WTC11 (cell line): ENCODE measurements at regions not wholly inside any gene's neighbourhood (a gene's known extent, or its start where the extent isn't known, plus 50 kb on each side); places are given as distances from the start of the nearest gene placed in this dataset.

Source experiments
- ATAC-seq: fragments of 200-7000 bp; cut with Tn5 transposase; 2 replicates; pipeline ENCODE4 v1.10.0; 2021; ENCODE audit warnings: mild to moderate bottlenecking, moderate library complexity
- CTCF ChIA-PET: fragments of 300-600 bp; sonication (Branson Sonifier 250); formaldehyde crosslinking; loops from one replicate; lab custom pipeline; 2021; ENCODE audit warnings: antibody characterized with exemption; lab: Charles Lee
- POLR2A ChIA-PET: fragments of 350-600 bp; sonication (Branson Sonifier 250); formaldehyde crosslinking; loops from one replicate; lab custom pipeline; 2021; ENCODE audit warnings: antibody characterized with exemption; lab: Charles Lee
- DNase-seq: peaks from one replicate; pipeline ENCODE4 v3.0.0; 2021; ENCODE audit warnings: low spot score
- H3K27ac Mint-ChIP-seq: 2 replicates; pipeline ENCODE4 v1.8.0; 2021; ENCODE audit warnings: mixed read lengths
- H3K27me3 Mint-ChIP-seq: 2 replicates; pipeline ENCODE4 v1.8.0; 2021; ENCODE audit warnings: low read depth, mild to moderate bottlenecking, moderate library complexity, mixed read lengths
- H3K36me3 Mint-ChIP-seq: 2 replicates; pipeline ENCODE4 v1.8.0; 2021; ENCODE audit warnings: mixed read lengths
- H3K4me1 Mint-ChIP-seq: 2 replicates; pipeline ENCODE4 v1.8.0; 2022; ENCODE audit warnings: mixed read lengths
- H3K4me3 Mint-ChIP-seq: 2 replicates; pipeline ENCODE4 v1.8.0; 2021; ENCODE audit warnings: mild to moderate bottlenecking, moderate library complexity, mixed read lengths
- H3K9me3 Mint-ChIP-seq: 2 replicates; pipeline ENCODE4 v1.8.0; 2021; ENCODE audit warnings: mixed read lengths
- CBFB ChIP-seq: sonication (generic); formaldehyde crosslinking; IDR thresholded peaks from 2 replicates; pipeline ENCODE4 v1.8.1; 2022; ENCODE audit warnings: mild to moderate bottlenecking, low read depth, missing genetic modification reagents
- ELF4 ChIP-seq: sonication (generic); formaldehyde crosslinking; IDR thresholded peaks from 2 replicates; pipeline ENCODE4 v1.8.1; 2022; ENCODE audit warnings: low read depth, mild to moderate bottlenecking, moderate library complexity, missing genetic modification reagents
- EMX1 ChIP-seq: fragments of 250-450 bp; sonication (Bioruptor Pico); IDR thresholded peaks from 2 replicates; pipeline ENCODE4 v1.8.0; 2021; ENCODE audit warnings: mild to moderate bottlenecking
- ETV6 ChIP-seq: sonication (generic); formaldehyde crosslinking; IDR thresholded peaks from 2 replicates; pipeline ENCODE4 v1.8.1; 2022; ENCODE audit warnings: mild to moderate bottlenecking, missing genetic modification reagents
- FOXK1 ChIP-seq: sonication (generic); formaldehyde crosslinking; IDR thresholded peaks from 2 replicates; pipeline ENCODE4 v1.8.0; 2022; ENCODE audit warnings: mild to moderate bottlenecking, moderate library complexity, missing genetic modification reagents
- FOXP1 ChIP-seq: sonication (generic); formaldehyde crosslinking; IDR thresholded peaks from 2 replicates; pipeline ENCODE4 v1.8.0; 2022; ENCODE audit warnings: missing genetic modification reagents, mild to moderate bottlenecking, moderate library complexity, borderline replicate concordance
- GTF2I ChIP-seq: fragments of 250-450 bp; sonication (Bioruptor Pico); conservative IDR thresholded peaks from 2 replicates; pipeline ENCODE4 v1.4.0; 2021; ENCODE audit warnings: mild to moderate bottlenecking
- JUN ChIP-seq: sonication (generic); formaldehyde crosslinking; IDR thresholded peaks from 2 replicates; pipeline ENCODE4 v1.8.0; 2023; ENCODE audit warnings: mild to moderate bottlenecking, missing genetic modification reagents
- KAT7 ChIP-seq: sonication (generic); formaldehyde crosslinking; IDR thresholded peaks from 2 replicates; pipeline ENCODE4 v1.8.1; 2023; ENCODE audit warnings: missing genetic modification reagents, mild to moderate bottlenecking, borderline replicate concordance
- MXD4 ChIP-seq: fragments of 250-450 bp; sonication (Bioruptor Pico); IDR thresholded peaks from 2 replicates; pipeline ENCODE4 v1.8.0; 2021; ENCODE audit warnings: mild to moderate bottlenecking, moderate library complexity, borderline replicate concordance
- NFATC4 ChIP-seq: fragments of 250-450 bp; sonication (Bioruptor Pico); IDR thresholded peaks from 2 replicates; pipeline ENCODE4 v1.9.0; 2021; ENCODE audit warnings: mild to moderate bottlenecking
- NFE2L1 ChIP-seq: sonication (generic); formaldehyde crosslinking; IDR thresholded peaks from 2 replicates; pipeline ENCODE4 v1.8.1; 2023; ENCODE audit warnings: missing genetic modification reagents
- PRRX2 ChIP-seq: fragments of 250-450 bp; sonication (Bioruptor Pico); IDR thresholded peaks from 2 replicates; pipeline ENCODE4 v1.8.0; 2021; ENCODE audit warnings: mild to moderate bottlenecking
- TCF7 ChIP-seq: sonication (generic); formaldehyde crosslinking; IDR thresholded peaks from 2 replicates; pipeline ENCODE4 v1.8.0; 2022; ENCODE audit warnings: mild to moderate bottlenecking, low read depth, missing genetic modification reagents, moderate library complexity
- TP53 ChIP-seq: sonication (generic); formaldehyde crosslinking; IDR thresholded peaks from 2 replicates; pipeline ENCODE4 v1.8.1; 2023; ENCODE audit warnings: mild to moderate bottlenecking, missing genetic modification reagents
- ZNF263 ChIP-seq: sonication (generic); formaldehyde crosslinking; IDR thresholded peaks from 2 replicates; pipeline ENCODE4 v1.8.1; 2022; ENCODE audit warnings: low read depth, mild to moderate bottlenecking, moderate library complexity, missing genetic modification reagents
- ZNF416 ChIP-seq: fragments of 250-450 bp; sonication (Bioruptor Pico); IDR thresholded peaks from 2 replicates; pipeline ENCODE4 v1.9.0; 2021; ENCODE audit warnings: mild to moderate bottlenecking, inconsistent platforms
- TF ChIP-seq, protein P1 (sequence below): sonication (generic); formaldehyde crosslinking; IDR thresholded peaks from 2 replicates; pipeline ENCODE4 v1.8.1; 2023; ENCODE audit warnings: mild to moderate bottlenecking, missing genetic modification reagents
- TF ChIP-seq, protein P2 (sequence below): sonication (generic); formaldehyde crosslinking; conservative IDR thresholded peaks from 2 replicates; pipeline ENCODE4 v1.8.1; 2022; ENCODE audit warnings: mild to moderate bottlenecking, missing genetic modification reagents
- TF ChIP-seq, protein P3 (sequence below): sonication (generic); formaldehyde crosslinking; IDR thresholded peaks from 2 replicates; pipeline ENCODE4 v1.8.1; 2023; ENCODE audit warnings: mild to moderate bottlenecking, missing genetic modification reagents, moderate library complexity
- TF ChIP-seq, protein P4 (sequence below): sonication (generic); formaldehyde crosslinking; IDR thresholded peaks from 2 replicates; pipeline ENCODE4 v1.8.0; 2022; ENCODE audit warnings: missing genetic modification reagents

DNA sequence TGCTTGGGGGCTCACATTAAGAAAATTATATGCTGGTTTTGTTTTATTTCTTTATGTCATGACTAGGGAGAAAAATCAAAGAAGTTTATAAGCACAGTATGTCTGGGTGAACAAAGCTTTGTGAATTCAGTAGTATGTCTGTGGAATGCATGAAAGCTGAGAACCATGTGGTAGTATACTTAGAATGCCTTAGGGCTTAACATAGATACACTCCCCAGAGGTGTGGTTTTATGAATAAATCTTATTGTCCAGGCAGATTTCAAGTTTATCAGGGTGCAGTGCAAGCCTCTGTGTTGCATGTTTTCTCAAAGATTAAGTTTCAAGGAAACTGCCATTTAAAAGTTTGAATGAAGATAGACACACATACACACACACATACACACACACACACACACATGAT lies 620.5 kb downstream of the CDY2B start:
- no peaks in the 10 kb centered on the region; the same call in 1 of the 2 replicates for H3K36me3 Mint-ChIP-seq
- ChIA-PET POLR2A (no interaction called here), CTCF (no interaction called here)
- no peak overlapping the region for H3K4me3 Mint-ChIP-seq
- ATAC-seq (no peak), DNase-seq (no peak)
- peaks cover 3% of the 10 kb centered on the region; the same call in 1 of the 2 replicates for H3K4me1 Mint-ChIP-seq
- H3K27ac Mint-ChIP-seq, result no peak overlapping the region
- TF ChIP-seq GTF2I (no peak), MXD4 (CRISPR knock-in tag) (no peak), ZNF263 (no peak), EMX1 (CRISPR knock-in tag) (no peak), TCF7 (CRISPR knock-in tag) (no peak), KAT7 (CRISPR knock-in tag) (no peak), CBFB (CRISPR knock-in tag) (no peak), ETV6 (CRISPR knock-in tag) (no peak), ELF4 (CRISPR knock-in tag) (no peak), FOXP1 (CRISPR knock-in tag) (no peak), NFATC4 (no peak)
- TF ChIP-seq, protein P1, sequence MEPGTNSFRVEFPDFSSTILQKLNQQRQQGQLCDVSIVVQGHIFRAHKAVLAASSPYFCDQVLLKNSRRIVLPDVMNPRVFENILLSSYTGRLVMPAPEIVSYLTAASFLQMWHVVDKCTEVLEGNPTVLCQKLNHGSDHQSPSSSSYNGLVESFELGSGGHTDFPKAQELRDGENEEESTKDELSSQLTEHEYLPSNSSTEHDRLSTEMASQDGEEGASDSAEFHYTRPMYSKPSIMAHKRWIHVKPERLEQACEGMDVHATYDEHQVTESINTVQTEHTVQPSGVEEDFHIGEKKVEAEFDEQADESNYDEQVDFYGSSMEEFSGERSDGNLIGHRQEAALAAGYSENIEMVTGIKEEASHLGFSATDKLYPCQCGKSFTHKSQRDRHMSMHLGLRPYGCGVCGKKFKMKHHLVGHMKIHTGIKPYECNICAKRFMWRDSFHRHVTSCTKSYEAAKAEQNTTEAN (CRISPR knock-in tag), result no peak
- TF ChIP-seq, protein P2, sequence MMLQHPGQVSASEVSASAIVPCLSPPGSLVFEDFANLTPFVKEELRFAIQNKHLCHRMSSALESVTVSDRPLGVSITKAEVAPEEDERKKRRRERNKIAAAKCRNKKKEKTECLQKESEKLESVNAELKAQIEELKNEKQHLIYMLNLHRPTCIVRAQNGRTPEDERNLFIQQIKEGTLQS (CRISPR knock-in tag), result no peak
- TF ChIP-seq, protein P3, sequence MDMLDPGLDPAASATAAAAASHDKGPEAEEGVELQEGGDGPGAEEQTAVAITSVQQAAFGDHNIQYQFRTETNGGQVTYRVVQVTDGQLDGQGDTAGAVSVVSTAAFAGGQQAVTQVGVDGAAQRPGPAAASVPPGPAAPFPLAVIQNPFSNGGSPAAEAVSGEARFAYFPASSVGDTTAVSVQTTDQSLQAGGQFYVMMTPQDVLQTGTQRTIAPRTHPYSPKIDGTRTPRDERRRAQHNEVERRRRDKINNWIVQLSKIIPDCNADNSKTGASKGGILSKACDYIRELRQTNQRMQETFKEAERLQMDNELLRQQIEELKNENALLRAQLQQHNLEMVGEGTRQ (CRISPR knock-in tag), result no peak
- H3K9me3 Mint-ChIP-seq, result no peaks in the 10 kb centered on the region
- H3K27me3 Mint-ChIP-seq, result no peaks in the 10 kb centered on the region

DNA sequence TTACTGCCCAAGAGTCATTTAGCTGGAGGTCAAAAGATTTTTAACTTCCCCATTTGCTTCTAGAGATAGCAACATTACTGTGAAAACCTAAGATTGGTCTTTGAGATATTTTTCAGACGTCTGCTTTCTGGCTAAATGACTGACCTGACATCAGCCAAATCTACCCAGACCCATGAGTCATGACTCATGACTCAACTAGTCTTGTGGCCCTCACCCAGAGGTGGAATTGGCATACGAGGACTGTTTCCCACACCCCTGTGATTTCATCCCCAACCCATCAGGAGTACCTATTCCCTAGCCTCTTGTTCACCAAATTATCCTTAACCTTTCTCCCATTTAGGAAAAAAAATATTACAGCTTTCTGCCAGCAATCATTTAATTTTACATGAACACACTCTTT lies 641.6 kb downstream of the CDY2B start:
- Mint-ChIP-seq H3K27me3 (peaks cover 3% of the 10 kb centered on the region; the same call in 1 of the 2 replicates), H3K9me3 (peaks cover 25% of the 10 kb centered on the region), H3K4me3 (no peak overlapping the region), H3K27ac (no peak overlapping the region), H3K4me1 (peaks cover 33% of the 10 kb centered on the region), H3K36me3 (peaks cover 18% of the 10 kb centered on the region)
- ChIA-PET POLR2A (no interaction called here), CTCF (no interaction called here)
- TF ChIP-seq TP53 (no peak), ELF4 (CRISPR knock-in tag) (no peak), NFE2L1 (no peak), PRRX2 (CRISPR knock-in tag) (no peak)
- ATAC-seq, result no peak
- DNase-seq, result no peak

DNA sequence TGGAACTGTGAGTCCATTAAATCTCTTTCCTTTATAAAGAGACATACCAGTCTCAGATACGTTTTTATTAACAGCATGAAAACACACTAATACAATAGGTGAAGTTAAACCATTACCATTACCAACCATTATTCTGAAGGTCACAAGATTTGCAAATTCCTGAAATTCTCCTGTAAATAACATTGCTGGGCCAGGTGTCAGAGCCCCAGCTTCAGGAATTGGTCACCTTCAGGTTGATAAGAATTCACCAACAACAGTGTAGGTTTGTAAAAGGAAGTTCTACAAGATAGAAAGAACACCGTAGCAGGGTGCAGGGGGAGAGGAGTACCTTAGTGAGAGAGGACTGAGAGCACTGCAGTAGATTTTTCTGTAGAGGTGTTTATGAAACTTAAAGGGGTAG lies 644.3 kb downstream of the CDY2B start:
- DNase-seq (no peak), ATAC-seq (peak; percentile 59)
- CTCF ChIA-PET, result no interaction called here
- TF ChIP-seq MXD4 (CRISPR knock-in tag) (no peak), ZNF416 (no peak), FOXK1 (CRISPR knock-in tag) (no peak), JUN (CRISPR knock-in tag) (no peak)
- TF ChIP-seq, protein P3 (CRISPR knock-in tag), result no peak
- TF ChIP-seq, protein P4, sequence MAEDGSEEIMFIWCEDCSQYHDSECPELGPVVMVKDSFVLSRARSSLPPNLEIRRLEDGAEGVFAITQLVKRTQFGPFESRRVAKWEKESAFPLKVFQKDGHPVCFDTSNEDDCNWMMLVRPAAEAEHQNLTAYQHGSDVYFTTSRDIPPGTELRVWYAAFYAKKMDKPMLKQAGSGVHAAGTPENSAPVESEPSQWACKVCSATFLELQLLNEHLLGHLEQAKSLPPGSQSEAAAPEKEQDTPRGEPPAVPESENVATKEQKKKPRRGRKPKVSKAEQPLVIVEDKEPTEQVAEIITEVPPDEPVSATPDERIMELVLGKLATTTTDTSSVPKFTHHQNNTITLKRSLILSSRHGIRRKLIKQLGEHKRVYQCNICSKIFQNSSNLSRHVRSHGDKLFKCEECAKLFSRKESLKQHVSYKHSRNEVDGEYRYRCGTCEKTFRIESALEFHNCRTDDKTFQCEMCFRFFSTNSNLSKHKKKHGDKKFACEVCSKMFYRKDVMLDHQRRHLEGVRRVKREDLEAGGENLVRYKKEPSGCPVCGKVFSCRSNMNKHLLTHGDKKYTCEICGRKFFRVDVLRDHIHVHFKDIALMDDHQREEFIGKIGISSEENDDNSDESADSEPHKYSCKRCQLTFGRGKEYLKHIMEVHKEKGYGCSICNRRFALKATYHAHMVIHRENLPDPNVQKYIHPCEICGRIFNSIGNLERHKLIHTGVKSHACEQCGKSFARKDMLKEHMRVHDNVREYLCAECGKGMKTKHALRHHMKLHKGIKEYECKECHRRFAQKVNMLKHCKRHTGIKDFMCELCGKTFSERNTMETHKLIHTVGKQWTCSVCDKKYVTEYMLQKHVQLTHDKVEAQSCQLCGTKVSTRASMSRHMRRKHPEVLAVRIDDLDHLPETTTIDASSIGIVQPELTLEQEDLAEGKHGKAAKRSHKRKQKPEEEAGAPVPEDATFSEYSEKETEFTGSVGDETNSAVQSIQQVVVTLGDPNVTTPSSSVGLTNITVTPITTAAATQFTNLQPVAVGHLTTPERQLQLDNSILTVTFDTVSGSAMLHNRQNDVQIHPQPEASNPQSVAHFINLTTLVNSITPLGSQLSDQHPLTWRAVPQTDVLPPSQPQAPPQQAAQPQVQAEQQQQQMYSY, result no peak
- peaks cover 3% of the 10 kb centered on the region; the same call in 1 of the 2 replicates for H3K27me3 Mint-ChIP-seq
- H3K27ac Mint-ChIP-seq, result peak overlapping the region; percentile 99
- peaks cover 18% of the 10 kb centered on the region for H3K36me3 Mint-ChIP-seq
- H3K4me1 Mint-ChIP-seq, result peaks cover 53% of the 10 kb centered on the region
- H3K9me3 Mint-ChIP-seq, result peaks cover 18% of the 10 kb centered on the region
- H3K4me3 Mint-ChIP-seq, result no peak overlapping the region; the same call in 1 of the 2 replicates
- POLR2A ChIA-PET, result no interaction called here
